ENCODE measurements at regions not wholly inside any gene's neighbourhood (a gene's known extent, or its start where the extent isn't known, plus 50 kb on each side); places are given as distances from the start of the nearest gene placed in this dataset.
"Not testable (repeated sequence)": the region's sequence is repeated elsewhere in the genome, so short reads cannot be mapped to it uniquely, and the experiment has no call there.

DNA sequence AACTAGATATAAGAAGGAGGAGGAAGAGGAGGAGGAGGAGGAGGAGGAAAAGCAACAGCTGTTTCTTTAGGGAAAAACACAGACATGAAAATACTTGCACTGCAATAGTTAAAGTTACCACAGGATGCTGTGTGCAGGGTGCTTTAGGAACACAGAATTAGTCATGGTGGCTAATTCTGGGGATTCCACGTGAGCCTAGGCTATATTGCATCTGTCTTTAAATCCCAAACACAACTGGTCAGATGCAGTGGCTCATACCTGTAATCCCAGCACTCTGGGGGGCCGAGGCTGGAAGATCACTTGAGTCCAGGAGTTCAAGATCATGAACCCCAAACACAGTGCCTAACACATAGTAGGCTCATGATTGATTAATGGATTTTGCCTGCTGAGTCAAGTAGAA is 155.3 kb upstream of the C16orf82 start:
- no peak for DNase-seq

DNA sequence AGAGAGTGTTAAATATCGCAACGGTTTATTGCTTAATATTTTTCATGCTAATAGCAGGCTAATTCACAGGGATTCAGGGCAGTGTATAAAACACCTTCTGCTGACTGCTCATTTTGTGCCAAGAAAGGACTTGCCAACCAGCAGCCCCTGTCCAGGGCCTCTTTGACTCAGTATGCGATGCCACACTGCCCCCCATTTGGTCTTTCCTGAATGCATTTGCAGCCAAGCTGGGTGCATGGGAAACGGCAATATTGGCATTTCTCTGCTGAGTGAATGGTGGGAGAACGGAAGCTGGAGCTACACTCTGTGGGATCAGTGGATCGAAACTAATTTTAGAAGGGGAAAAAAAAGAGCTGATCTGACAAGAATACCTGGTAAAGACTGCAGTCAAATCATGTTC is 152.9 kb upstream of the C16orf82 start:
- DNase-seq, result no peak

DNA sequence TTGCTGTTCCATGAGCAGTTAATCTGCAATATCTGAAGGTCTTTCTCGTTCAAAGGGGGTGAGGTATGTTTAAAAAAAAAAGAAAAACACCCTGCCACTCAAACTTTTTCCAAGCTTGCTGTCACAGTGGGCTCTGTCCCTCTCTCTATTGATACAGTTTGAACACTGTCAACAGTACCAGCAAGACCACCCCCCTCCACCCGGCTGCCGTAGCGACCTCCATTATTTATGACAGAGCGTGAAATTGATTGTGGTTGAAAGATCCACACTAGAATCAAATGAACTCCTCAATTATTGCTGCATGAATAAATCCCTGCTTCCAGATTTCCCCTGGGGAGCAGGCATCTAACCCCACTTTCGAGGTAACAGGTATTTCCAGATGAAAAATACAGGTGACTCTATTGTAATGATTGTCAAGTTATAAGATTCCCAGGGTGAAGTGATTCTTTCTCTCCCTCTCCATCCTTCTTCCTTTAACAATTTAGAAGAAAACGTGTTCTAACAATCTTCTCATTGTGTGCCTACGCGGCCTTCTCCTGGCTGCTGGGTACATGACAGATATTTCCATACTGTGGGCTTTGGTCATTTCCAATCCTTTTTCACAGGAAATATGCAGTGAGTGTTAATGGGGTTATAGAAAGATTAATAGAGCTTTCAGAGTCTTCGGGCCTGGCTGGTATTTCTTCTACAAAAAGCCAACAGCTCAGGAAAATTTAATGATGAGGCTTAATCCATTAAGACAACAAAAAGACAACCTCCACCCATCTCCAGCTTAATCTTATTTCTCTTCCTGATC is 135.7 kb upstream of the C16orf82 start:
- no peak for DNase-seq

DNA sequence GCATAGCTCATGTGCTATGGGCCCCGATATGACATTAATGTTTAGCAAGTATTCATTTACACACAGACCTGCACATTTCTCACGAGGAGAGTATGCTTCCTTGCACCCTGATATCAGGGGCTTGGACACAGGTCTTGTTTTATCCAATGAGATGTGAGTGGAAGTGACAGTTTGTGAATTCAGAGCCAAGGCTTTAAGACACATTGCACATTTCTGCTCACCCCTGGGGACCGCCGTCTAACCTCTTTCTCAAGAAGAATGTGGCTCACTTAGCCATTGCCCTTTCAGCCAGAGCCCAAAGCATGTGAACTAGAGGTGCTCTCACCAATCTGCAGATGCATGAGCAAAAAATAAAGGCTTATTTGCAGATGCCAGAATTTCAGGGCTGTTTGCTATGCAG is 116.1 kb upstream of the C16orf82 start:
- DNase-seq, result no peak

DNA sequence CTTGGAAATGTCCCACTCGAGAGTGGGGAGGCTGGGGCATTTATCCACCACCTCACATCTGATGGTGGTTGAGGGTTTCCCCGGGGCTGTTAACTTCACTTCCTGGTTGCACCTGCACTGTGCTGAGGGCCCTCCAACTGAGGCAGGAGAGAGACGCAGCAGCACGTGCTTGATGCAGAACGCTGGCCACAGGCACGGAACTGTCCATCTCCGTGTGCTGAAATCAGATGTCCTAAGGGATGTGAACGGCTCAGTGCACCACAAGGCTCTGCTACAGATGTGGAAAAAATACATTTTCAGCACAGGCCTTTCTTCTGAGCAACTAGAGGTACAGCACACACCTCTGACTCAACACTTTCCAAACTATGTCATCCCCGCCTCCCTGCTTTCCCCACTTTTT is 114.8 kb upstream of the C16orf82 start:
- DNase-seq, result no peak

DNA sequence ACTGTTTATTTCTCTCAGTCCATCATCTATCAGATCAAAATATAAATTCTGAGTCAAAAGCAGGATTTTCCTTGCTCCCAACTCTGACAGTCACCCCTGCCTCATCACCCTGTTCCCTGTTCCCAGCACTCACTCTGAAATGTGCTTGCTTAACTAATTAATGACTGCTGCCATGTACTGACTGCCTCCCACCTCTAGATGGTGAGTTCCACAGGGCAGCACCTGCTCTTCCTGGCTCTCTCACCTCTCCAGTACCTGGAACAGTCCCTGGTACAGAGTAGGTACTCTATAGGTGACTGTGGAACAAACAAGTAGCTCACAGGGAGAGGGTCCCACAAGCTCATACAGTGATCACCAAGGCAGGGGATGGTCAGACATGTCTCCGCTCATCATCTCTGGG is 114.3 kb upstream of the C16orf82 start:
- DNase-seq, result no peak

DNA sequence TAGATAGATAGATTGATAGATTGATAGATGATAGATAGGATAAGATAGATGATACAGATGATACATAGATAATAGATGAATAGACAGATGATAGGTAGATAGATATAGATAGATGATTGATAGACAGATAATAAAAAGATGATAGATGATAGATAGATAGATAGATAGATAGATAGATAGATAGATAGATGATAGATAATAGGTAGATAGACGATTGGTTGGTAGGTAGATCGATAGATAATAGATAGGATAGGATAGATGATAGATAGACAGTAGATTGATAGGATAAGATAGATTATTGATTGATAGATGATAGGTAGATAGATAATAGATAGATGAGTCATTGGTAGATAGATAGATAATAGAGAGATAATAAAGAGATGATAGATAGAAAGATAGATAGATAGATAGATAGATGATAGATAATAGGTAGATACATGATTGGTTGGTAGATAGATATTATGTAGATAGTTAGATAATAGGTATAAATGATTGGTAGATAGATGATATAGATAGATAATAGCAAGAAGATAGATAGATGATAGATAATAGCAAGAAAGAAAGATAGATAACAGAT is 109.4 kb upstream of the C16orf82 start:
- DNase-seq, result no peak

DNA sequence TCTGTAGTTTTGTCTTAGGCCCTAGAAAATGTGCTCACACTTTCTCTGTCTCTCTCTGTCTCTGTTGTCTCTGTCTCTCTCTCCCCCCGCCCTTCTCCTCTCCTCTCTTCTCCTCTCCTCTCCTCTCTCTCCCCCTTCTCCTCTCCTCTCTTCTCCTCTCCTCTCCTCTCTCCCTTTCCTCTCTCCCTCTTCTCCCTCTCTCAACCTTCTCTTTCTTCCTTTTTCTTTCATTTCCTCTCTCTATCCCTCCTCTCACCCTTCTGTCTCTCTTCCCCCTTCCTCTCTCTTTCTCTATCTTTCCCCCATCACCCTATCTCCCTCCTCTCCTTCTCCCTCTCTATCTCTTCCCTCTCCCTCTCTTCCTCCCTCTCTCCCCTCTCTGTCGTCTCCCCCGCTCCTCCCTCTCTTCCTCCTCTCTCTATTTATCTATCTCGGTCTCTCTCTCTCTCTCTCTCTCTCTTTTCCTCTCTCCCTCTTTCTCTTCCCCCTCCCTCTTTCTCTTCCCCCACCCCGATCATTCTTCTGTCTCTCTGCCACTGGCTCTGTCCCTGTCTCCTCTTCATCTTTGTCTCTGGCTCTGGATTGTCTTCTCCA is 107.2 kb upstream of the C16orf82 start:
- no peak for DNase-seq

DNA sequence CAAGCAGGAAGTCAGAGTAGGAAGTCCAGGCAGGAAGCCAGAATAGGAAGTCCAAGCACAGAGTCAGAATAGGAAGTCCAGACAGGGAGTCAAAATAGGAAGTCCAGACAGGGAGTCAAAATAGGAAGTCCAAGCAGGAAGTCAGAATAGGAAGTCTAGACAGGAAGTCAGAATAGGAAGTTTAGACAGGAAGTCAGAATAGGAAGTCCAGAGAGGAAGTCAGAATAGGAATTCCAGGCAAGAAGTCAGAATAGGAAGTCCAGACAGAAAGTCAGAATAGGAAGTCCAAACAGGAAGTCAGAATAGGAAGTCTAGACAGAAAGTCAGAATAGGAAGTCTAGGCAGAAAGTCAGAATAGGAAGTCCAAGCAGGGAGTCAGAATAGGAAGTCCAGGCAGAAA is 105.3 kb upstream of the C16orf82 start:
- DNase-seq, result no peak

DNA sequence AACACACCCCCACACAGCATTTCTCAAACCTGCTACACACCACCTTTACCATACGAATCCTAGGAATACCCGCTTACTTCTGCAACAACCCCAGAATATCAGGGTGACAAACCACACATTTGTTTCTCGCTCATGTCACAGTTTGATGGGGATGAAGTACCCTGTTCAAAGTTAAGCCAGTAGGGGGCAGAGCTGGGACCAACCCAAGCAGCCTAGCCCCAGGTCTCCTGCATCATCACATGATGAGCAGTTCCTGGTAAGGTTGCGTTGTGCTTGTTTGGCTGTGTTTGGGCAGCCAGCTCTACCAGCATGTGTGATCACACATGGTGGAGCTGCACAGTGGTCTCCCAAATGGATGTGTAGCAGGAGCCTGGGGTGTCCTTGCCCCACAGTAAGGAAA is 103.6 kb upstream of the C16orf82 start:
- DNase-seq, result no peak

DNA sequence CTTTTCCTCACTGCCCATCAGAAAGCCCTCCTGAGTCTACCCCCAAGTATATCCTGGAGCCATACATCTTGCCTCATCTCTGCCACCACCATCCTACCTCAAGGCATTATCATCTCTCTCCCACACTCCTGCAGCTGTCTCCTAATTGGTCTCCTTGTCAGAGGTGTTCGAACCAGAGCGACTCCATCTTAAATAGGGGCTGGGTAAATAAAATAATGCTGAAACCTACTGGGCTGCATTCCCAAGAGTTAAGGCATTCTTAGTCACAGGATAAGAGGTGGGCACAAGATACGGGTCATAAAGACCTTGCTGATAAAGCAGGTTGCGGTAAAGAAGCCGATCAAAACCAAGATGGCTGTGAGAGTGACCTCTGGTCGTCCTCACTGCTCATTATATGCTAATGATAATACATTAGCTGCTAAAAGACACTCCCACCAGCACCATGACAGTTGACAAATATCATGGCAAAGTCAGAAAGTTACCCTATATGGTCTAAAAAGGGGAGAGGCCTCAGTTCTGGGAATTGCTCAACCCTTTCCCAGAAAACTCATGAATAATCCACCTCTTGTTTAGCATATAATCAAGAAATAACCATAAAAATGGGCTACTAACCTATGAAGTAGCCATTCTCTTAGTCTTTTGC is 97.0 kb upstream of the C16orf82 start:
- no peak for DNase-seq

DNA sequence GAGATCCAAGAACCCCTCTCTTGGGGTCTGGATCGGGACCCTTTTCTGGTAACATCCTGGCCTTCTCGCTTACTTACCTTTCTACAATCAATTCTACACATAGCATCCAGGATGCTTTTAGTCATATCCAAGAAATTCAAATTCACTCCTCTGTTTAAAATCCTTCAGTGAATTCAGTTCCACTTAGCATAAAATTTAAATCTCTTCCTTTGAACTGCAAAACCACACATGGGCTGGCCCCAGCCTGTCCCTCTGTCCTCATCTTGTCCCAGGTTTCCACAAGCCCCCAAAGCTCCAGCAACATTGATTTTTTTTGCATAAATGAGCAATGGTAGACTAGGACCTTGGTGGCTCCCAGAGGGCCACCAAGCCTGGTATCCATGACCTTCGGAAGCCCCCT is 96.4 kb upstream of the C16orf82 start:
- DNase-seq, result no peak

DNA sequence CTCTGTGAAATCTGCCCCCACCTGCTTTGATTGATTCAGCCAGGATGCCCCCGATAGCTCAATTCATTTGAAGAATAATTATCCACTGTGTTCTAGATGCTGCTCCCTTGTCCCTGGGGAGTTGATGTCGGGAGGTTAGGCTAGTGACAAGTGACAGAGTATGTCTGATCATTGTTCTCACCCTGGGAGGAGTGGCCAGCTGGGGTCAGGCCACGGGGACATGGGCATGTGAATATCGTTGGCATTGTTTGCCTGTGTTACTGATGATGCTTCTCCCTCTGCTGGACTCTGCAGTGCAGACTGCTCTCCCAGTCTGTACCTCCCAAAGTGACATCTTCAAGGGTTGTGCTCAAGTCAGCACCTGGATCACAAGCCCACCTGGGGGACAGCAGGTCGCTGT is 89.9 kb upstream of the C16orf82 start:
- no peak for DNase-seq

DNA sequence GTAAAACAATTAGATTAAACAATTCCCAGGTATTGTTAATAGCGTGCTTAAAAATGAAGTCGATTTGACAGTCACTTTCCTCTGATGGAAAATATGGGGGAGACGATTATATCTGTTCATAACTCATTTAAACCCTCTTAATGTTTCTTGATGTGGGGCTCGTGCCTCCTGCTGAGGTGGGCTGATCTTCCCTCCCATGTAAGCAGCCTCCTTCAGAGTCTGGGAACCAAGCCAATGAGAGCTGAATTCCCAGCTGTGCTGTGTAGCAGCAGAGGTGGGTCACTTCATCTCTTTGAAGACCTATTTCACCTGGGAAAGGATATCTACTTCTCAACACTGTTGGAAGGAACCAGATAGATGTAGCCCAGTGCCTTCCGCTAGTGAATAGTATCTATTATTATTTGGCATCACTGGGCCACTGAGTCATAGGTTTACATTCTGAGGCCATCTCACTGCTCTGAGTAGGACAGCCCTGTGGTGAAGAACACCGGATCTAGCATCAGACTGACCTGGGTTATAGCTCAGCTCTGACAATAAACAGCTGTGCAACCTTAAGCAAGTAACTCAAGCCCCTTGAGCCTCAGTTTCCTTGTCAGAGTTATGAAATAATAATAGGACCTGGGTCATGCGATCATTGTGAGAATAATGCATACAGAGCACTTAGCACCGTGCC is 85.3 kb upstream of the C16orf82 start:
- DNase-seq, result no peak

DNA sequence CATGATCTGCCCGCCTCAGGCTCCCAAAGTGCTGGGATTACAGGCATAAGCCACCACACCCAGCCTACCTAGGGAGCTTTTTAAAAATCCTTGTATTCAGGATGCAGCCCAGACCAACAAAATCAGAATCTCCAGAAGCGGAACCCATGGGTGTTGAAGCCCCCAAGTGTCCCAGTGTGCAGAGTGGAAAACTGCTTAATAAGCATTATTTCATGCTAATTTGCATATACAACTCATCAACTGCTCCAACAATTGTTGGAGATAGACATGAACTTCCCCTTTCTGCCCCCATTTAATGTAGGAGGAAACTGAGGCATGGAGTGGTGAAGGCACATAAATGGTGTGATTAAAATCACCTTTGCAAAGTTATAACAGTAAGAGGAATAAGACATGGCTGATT is 84.3 kb upstream of the C16orf82 start:
- DNase-seq, result no peak

DNA sequence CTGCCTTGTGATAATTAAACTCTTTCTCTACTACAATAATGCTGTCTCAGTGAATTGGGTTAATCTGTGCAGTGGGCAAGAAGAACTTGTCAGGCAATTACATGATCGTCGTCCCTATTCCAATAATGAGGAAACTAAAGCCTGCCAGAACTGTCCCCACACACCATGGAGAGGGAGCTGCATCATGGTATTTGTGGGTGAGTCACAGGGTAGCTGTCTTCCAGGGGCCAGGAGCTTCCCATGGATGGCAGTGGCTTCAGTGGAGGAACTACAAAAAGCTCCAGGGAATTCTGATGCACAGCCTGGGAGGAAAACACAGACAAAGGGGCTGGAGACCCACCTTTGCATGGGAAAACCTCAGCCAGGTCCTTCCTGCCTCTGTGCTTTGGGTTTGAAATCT is 83.3 kb upstream of the C16orf82 start:
- no peak for DNase-seq

DNA sequence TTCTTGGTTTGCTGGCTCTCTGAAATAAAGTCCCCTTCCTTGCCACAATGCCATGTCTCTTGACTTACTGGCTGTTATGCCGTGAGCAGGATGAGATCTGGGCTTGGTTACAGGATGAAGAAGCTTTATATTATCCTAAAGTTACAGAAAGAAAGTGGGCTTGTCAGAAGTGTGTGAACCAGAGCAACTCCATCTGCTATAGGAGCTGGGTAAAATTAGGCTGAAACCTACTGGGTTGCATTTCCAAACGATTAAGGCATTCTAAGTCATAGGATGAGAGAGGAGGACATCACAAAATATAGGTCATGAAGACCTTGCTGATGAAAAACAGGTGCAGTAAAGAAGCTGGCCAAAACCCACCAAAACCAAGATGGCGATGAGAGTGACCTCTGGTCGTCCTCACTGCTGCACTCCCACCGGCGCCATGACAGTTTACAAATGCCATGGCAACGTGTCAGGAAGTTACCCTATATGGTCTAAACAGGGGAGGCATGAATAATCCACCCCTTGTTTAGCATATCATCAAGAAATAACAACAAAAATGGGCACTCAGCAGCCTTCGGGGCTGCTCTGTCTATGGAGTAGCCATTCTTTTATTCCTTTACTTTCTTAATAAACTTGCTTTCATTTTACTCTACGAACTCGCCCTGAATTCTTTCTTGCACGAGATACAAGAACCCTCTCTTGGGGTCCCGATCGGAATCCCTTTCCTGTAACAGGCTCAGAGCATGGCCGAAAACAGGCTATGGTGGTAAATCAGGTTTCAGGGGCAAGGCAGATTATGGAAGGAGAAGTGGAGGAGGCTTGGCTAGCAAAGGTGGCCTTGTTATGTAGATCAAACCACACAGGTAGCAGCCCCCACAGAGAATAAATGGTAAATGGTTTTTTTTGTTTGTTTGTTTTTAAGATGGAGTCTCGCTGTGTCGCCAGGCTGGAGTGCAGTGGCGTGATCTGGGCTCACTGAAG is 81.3 kb upstream of the C16orf82 start:
- DNase-seq, result no peak

DNA sequence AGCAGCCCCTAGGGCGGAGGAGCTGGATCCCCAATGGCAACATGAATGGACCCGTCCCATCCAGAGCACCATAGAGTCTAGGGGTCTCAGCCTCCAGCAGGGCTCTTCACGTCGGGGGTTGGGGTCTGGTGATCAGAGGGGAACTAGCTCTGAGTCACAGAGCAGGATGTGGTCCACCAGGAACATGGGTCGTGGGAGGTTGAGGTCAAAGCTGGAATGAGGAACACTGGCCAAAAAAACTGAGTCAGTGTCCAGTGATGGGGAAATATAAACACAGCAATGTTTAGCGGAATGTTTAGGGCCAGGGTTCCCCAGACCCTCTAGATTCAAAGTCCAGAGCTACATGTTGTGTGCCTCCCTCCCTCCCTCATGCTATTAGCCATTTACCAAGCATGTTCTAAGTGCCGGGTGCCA is 79.1 kb upstream of the C16orf82 start:
- no peak for DNase-seq

DNA sequence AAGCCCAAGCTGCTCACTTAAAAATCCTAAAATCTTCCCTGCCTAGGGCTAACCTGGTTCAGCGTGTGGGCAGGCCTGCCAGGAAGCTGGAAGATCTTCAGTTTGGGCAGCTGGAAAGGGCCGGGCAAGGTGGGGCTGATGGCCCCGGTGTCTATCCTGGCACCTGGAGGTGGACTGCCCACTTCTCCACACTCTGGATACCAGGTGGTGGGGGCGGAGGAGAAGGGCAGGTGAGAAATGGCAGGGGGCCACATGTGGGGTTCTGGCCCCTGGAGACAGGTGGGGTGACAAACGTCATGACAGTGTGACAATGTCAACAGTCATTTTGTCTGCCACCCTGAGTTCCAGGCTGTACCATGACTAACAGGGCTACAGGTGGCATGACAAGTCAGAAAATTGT is 78.5 kb upstream of the C16orf82 start:
- no peak for DNase-seq

DNA sequence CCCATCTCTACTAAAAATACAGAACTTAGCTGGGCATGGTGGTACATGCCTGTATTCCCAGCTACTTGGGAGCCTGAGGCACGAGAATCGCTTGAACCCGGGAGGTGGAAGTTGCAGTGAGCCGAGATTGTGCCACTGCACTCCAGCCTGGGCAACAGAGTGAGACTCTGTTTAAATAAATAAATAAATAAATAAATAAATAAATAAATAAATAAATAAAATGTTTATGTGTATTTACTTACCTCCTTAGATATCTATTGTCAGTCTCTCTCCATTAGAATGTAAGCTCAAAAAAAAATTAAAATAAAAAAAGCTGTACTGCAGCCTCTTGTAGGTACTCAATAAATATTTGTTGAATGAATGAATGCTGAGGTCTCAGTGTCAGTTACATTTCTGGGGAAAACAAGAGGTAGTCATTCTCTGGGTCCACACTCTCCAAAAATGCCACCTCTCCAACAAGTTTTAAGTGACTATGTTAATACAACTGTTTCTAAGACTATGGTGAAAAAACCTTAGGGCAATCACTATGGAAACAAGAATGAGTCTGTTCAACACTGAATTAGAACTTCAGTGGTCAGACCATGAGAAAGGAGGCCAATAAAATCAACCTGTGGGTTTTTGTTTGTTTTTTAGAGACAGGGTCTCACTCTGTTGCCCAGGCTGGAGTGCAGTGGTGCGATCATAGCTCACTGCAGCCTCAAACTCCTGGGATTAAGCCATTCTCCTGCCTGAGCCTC is 76.2 kb upstream of the C16orf82 start:
- not testable (repeated sequence) for DNase-seq

DNA sequence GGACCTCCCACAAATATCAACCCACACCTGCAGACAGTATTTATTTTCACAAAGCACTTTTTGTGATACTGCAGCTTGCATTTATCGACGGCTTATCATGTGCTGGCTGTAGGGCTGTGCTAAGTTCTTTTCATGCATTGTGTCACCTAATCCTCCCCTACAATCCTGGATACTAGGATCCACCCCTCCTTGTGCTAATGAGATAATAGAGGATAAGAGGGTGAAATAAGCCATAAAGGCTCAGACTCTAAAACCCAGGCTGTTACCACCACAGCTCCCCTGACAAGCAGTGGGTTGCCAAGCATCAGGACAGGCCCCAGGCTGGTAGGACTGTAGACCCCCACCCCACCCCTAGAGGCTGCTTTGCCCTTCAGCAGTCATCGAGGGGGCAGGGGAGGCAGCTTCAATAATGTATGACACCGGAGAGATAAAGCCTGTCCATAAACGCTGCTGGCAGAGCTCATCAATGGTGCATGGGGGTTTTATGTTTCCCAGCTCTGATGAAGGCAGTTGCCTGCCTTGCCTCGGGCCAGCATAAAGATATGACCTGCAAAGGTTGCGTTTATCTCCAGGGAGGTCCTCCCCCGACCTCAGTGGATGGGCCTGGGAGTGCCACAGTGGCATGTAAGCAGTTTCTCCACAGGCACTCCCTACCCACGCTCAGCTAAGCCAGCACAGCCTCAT is 73.9 kb upstream of the C16orf82 start:
- no peak for DNase-seq

Data from NCI-H2029 (cell line).